ENCODE measurements at regions not wholly inside any gene's neighbourhood (a gene's known extent, or its start where the extent isn't known, plus 50 kb on each side); places are given as distances from the start of the nearest gene placed in this dataset.
"Not testable (repeated sequence)": the region's sequence is repeated elsewhere in the genome, so short reads cannot be mapped to it uniquely, and the experiment has no call there.

DNA sequence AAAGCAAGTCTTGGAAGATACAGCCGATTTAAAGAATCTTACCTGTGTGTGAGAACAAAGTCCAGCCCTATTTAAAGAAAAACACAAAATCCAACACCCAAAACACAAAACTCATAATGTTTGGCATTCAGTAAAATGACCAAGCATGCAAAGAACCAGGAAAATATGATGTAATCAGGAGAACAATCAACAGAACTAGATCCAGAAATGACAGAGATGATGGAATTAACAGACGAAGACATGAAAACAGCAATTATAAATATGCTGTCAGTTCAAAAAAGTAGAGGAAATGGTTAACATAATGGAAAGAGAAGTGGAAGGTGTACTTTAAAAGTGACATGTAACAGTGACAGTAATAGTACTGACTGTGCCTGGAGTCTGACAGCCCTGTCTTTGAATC is 56.1 kb upstream of the ERV3-1 start:
- TF ChIP-seq POLR2A (IDR thresholded peaks at IDR 0.05) = not testable (repeated sequence)
- TF ChIP-seq, protein P1, sequence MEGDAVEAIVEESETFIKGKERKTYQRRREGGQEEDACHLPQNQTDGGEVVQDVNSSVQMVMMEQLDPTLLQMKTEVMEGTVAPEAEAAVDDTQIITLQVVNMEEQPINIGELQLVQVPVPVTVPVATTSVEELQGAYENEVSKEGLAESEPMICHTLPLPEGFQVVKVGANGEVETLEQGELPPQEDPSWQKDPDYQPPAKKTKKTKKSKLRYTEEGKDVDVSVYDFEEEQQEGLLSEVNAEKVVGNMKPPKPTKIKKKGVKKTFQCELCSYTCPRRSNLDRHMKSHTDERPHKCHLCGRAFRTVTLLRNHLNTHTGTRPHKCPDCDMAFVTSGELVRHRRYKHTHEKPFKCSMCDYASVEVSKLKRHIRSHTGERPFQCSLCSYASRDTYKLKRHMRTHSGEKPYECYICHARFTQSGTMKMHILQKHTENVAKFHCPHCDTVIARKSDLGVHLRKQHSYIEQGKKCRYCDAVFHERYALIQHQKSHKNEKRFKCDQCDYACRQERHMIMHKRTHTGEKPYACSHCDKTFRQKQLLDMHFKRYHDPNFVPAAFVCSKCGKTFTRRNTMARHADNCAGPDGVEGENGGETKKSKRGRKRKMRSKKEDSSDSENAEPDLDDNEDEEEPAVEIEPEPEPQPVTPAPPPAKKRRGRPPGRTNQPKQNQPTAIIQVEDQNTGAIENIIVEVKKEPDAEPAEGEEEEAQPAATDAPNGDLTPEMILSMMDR (IDR thresholded peaks at IDR 0.05) = not testable (repeated sequence)
